Neural progenitor cell (in vitro differentiated cells): ENCODE measurements at regions not wholly inside any gene's neighbourhood (a gene's known extent, or its start where the extent isn't known, plus 50 kb on each side); places are given as distances from the start of the nearest gene placed in this dataset.

Experiments used
- DNase-seq: peaks from one replicate; pipeline ENCODE4 v3.0.0-alpha.2; 2016; ENCODE audit warnings: low spot score
- H2AFZ ChIP-seq: fragments of 200-600 bp; sonication (generic); replicated peaks from 2 replicates; pipeline ENCODE4 v1.6.1; 2016; ENCODE audit warnings: antibody characterized with exemption
- H3F3A ChIP-seq: fragments of 200-600 bp; sonication (generic); 2 replicates; pipeline ENCODE4 v1.6.1; 2016; ENCODE audit warnings: antibody characterized with exemption, low read depth
- H3K27ac ChIP-seq: fragments of 200-600 bp; sonication (generic); 2 replicates; pipeline ENCODE4 v1.5.1; 2016; ENCODE audit warnings: mild to moderate bottlenecking
- H3K27me3 ChIP-seq: fragments of 200-600 bp; sonication (generic); 2 replicates; pipeline ENCODE4 v1.6.1; 2016; ENCODE audit warnings: mild to moderate bottlenecking, moderate library complexity
- H3K36me3 ChIP-seq: fragments of 200-600 bp; sonication (generic); 2 replicates; pipeline ENCODE4 v1.5.1; 2016
- H3K4me1 ChIP-seq: fragments of 200-600 bp; sonication (generic); 2 replicates; pipeline ENCODE4 v1.6.1; 2016; ENCODE audit warnings: mixed run types
- H3K4me2 ChIP-seq: fragments of 200-600 bp; sonication (generic); 2 replicates; pipeline ENCODE4 v1.6.1; 2016
- H3K4me3 ChIP-seq: fragments of 200-600 bp; sonication (generic); 2 replicates; pipeline ENCODE4 v1.5.1; 2016
- H3K79me2 ChIP-seq: fragments of 200-600 bp; sonication (generic); 2 replicates; pipeline ENCODE4 v1.6.1; 2016; ENCODE audit warnings: low read depth
- H3K9ac ChIP-seq: fragments of 200-600 bp; sonication (generic); 2 replicates; pipeline ENCODE4 v1.6.1; 2016
- H3K9me3 ChIP-seq: fragments of 200-600 bp; sonication (generic); 2 replicates; pipeline ENCODE4 v1.5.1; 2016; ENCODE audit warnings: low read depth
- H4K20me1 ChIP-seq: fragments of 200-600 bp; sonication (generic); 2 replicates; pipeline ENCODE4 v1.6.1; 2016; ENCODE audit warnings: low read depth
- H3K27ac Mint-ChIP-seq: 3 replicates; pipeline ENCODE4 v1.8.0; 2021; ENCODE audit warnings: mixed read lengths
- H3K27me3 Mint-ChIP-seq: 2 replicates; pipeline ENCODE4 v1.8.0; 2022; ENCODE audit warnings: low read depth, mild to moderate bottlenecking, inconsistent platforms, moderate library complexity, mixed read lengths; ENCODE audit not compliant: insufficient read depth
- H3K36me3 Mint-ChIP-seq: 3 replicates; pipeline ENCODE4 v1.8.0; 2021; ENCODE audit warnings: mixed read lengths
- H3K4me1 Mint-ChIP-seq: 3 replicates; pipeline ENCODE4 v1.8.0; 2021; ENCODE audit warnings: mixed read lengths
- H3K4me3 Mint-ChIP-seq: 3 replicates; pipeline ENCODE4 v1.8.0; 2021; ENCODE audit warnings: mild to moderate bottlenecking, moderate library complexity, mixed read lengths
- H3K9me3 Mint-ChIP-seq: 3 replicates; pipeline ENCODE4 v1.8.0; 2020; ENCODE audit warnings: mixed read lengths
- CTCF ChIP-seq: fragments of 200-600 bp; sonication (generic); IDR thresholded peaks from 2 replicates; pipeline ENCODE4 v1.5.1; 2017; ENCODE audit warnings: antibody characterized with exemption, mild to moderate bottlenecking
- EZH2 ChIP-seq: fragments of 200-600 bp; sonication (generic); IDR thresholded peaks from 2 replicates; pipeline ENCODE4 v1.6.1; 2017; ENCODE audit warnings: antibody characterized with exemption, mild to moderate bottlenecking, moderate library complexity
- EZH2phosphoT487 ChIP-seq: fragments of 200-600 bp; sonication (generic); IDR thresholded peaks from 2 replicates; pipeline ENCODE4 v1.6.1; 2017; ENCODE audit warnings: antibody characterized with exemption

GRCh38 chr5:148905541-148905940 is 79.1 kb downstream of the ADRB2 start:
- H3K4me1 Mint-ChIP-seq, result peaks cover 4% of the 10 kb centered on the region

GRCh38 chr5:148906968-148907367 is 80.6 kb downstream of the ADRB2 start:
- no peaks in the 10 kb centered on the region for H3K27me3 ChIP-seq
- Mint-ChIP-seq H3K27me3 (no peaks in the 10 kb centered on the region), H3K9me3 (no peaks in the 10 kb centered on the region), H3K4me1 (peaks cover 8% of the 10 kb centered on the region), H3K27ac (no peak overlapping the region), H3K4me3 (no peak overlapping the region), H3K36me3 (no peaks in the 10 kb centered on the region)
- no peaks in the 10 kb centered on the region for H3K4me1 ChIP-seq
- H3K9me3 ChIP-seq, result no peaks in the 10 kb centered on the region
- H3K4me2 ChIP-seq, result no peak overlapping the region
- H3K27ac ChIP-seq, result no peak overlapping the region
- TF ChIP-seq EZH2, result no peak
- TF ChIP-seq CTCF, result no peak
- no peak for TF ChIP-seq EZH2phosphoT487
- no peak overlapping the region for H3K4me3 ChIP-seq
- no peaks in the 10 kb centered on the region for H4K20me1 ChIP-seq
- H3K36me3 ChIP-seq, result no peaks in the 10 kb centered on the region
- no peak for DNase-seq
- no peak overlapping the region for H2AFZ ChIP-seq
- H3K79me2 ChIP-seq, result no peaks in the 10 kb centered on the region
- no peak overlapping the region for H3K9ac ChIP-seq
- H3F3A ChIP-seq, result no peaks in the 10 kb centered on the region

More at GRCh38 chr5:148905541-148905940, 79.1 kb downstream of the ADRB2 start:
- no peak for TF ChIP-seq EZH2
- TF ChIP-seq CTCF, result no peak
- no peak for TF ChIP-seq EZH2phosphoT487
- H3K27me3 ChIP-seq, result no peaks in the 10 kb centered on the region
- Mint-ChIP-seq H3K27ac (no peak overlapping the region), H3K36me3 (no peaks in the 10 kb centered on the region), H3K4me3 (no peak overlapping the region), H3K9me3 (no peaks in the 10 kb centered on the region), H3K27me3 (peaks cover 2% of the 10 kb centered on the region)
- no peak overlapping the region for H2AFZ ChIP-seq
- no peak overlapping the region for H3K4me2 ChIP-seq
- no peaks in the 10 kb centered on the region for H3K9me3 ChIP-seq
- H3K36me3 ChIP-seq, result no peaks in the 10 kb centered on the region
- no peak overlapping the region for H3K27ac ChIP-seq
- H3K4me1 ChIP-seq, result no peaks in the 10 kb centered on the region
- H3F3A ChIP-seq, result no peaks in the 10 kb centered on the region
- no peaks in the 10 kb centered on the region for H4K20me1 ChIP-seq
- no peak overlapping the region for H3K9ac ChIP-seq
- H3K79me2 ChIP-seq, result no peaks in the 10 kb centered on the region
- DNase-seq, result no peak
- H3K4me3 ChIP-seq, result no peak overlapping the region

- Histone ChIP-seq H3K4me2 (no peak overlapping the region), H3K9ac (no peak overlapping the region), H3K9me3 (no peaks in the 10 kb centered on the region), H3K79me2 (no peaks in the 10 kb centered on the region), H3K4me1 (peaks cover 13% of the 10 kb centered on the region), H3F3A (no peaks in the 10 kb centered on the region), H3K36me3 (no peaks in the 10 kb centered on the region), H4K20me1 (no peaks in the 10 kb centered on the region), H3K27me3 (no peaks in the 10 kb centered on the region), H3K4me3 (no peak overlapping the region), H3K27ac (no peak overlapping the region), H2AFZ (no peak overlapping the region)
- Mint-ChIP-seq H3K27me3 (no peaks in the 10 kb centered on the region), H3K27ac (no peak overlapping the region), H3K4me3 (no peak overlapping the region), H3K4me1 (peaks cover 15% of the 10 kb centered on the region), H3K36me3 (no peaks in the 10 kb centered on the region), H3K9me3 (no peaks in the 10 kb centered on the region)
- no peak for DNase-seq
- TF ChIP-seq CTCF, result no peak
- TF ChIP-seq EZH2, result no peak
- no peak for TF ChIP-seq EZH2phosphoT487
These were observed 82.6 kb downstream of the ADRB2 start for GRCh38 chr5:148909040-148909439.

- Histone ChIP-seq H3K27me3 (no peaks in the 10 kb centered on the region), H4K20me1 (no peaks in the 10 kb centered on the region), H3K36me3 (no peaks in the 10 kb centered on the region), H3K4me3 (no peak overlapping the region), H3K9ac (no peak overlapping the region), H2AFZ (no peak overlapping the region), H3K79me2 (no peaks in the 10 kb centered on the region), H3K4me1 (peaks cover 13% of the 10 kb centered on the region), H3F3A (no peaks in the 10 kb centered on the region), H3K27ac (no peak overlapping the region), H3K9me3 (no peaks in the 10 kb centered on the region), H3K4me2 (no peak overlapping the region)
- Mint-ChIP-seq H3K36me3 (no peaks in the 10 kb centered on the region), H3K4me1 (peaks cover 15% of the 10 kb centered on the region), H3K9me3 (no peaks in the 10 kb centered on the region), H3K27ac (no peak overlapping the region), H3K27me3 (no peaks in the 10 kb centered on the region), H3K4me3 (no peak overlapping the region)
- no peak for DNase-seq
- TF ChIP-seq EZH2 (no peak), CTCF (no peak), EZH2phosphoT487 (no peak)
These were observed 83.4 kb downstream of the ADRB2 start for GRCh38 chr5:148909766-148910165.
